PC-9 (cell line): ENCODE measurements at regions not wholly inside any gene's neighbourhood (a gene's known extent, or its start where the extent isn't known, plus 50 kb on each side); places are given as distances from the start of the nearest gene placed in this dataset.

ENCODE experiments used
- BruUV-seq: library from RNA; stranded (reverse); fragments of 400-500 nt; replicated peaks from 2 replicates; lab custom pipeline; 2021; lab: Mats Ljungman, UMichigan
- CTCF ChIA-PET: fragments of 300-600 bp; sonication (Branson Sonifier 250); formaldehyde crosslinking; loops from one replicate; lab custom pipeline; 2022; ENCODE audit warnings: antibody characterized with exemption; lab: Charles Lee
- POLR2A ChIA-PET: fragments of 300-600 bp; sonication (Branson Sonifier 250); formaldehyde crosslinking; loops from one replicate; lab custom pipeline; 2022; ENCODE audit warnings: antibody characterized with exemption; ENCODE audit not compliant: unreplicated experiment; lab: Charles Lee
- DNase-seq, 2 experiments: peaks; one replicate each; pipeline versions ENCODE4 v3.0.0 to v3.0.0-alpha.2; 2015 to 2022; ENCODE audit warnings: mixed read lengths in 1 of 2
- H2AFZ ChIP-seq: fragments of 200-600 bp; sonication (generic); 2 replicates; pipeline ENCODE4 v1.8.1; 2017; ENCODE audit warnings: antibody characterized with exemption
- H3F3A ChIP-seq: fragments of 200-600 bp; sonication (generic); 2 replicates; pipeline ENCODE4 v1.8.1; 2017; ENCODE audit warnings: antibody characterized with exemption, mild to moderate bottlenecking, low read depth; ENCODE audit not compliant: insufficient read depth
- H3K27ac ChIP-seq: fragments of 200-600 bp; sonication (generic); 2 replicates; pipeline ENCODE4 v1.6.1; 2016; ENCODE audit warnings: mixed run types
- H3K27me3 ChIP-seq: fragments of 200-600 bp; sonication (generic); 2 replicates; pipeline ENCODE4 v1.6.1; 2016; ENCODE audit warnings: low read depth, mixed run types; ENCODE audit not compliant: insufficient read depth
- H3K36me3 ChIP-seq: fragments of 200-600 bp; sonication (generic); 2 replicates; pipeline ENCODE4 v1.6.1; 2016; ENCODE audit warnings: low read depth, mixed run types
- H3K4me1 ChIP-seq: fragments of 200-600 bp; sonication (generic); replicated peaks from 2 replicates; pipeline ENCODE4 v1.6.1; 2016; ENCODE audit warnings: mixed run types; ENCODE audit not compliant: insufficient read depth
- H3K4me2 ChIP-seq: fragments of 200-600 bp; sonication (generic); 2 replicates; pipeline ENCODE4 v1.6.1; 2017; ENCODE audit warnings: mixed run types
- H3K4me3 ChIP-seq: fragments of 200-600 bp; sonication (generic); 2 replicates; pipeline ENCODE4 v1.6.1; 2016; ENCODE audit warnings: mixed run types
- H3K79me2 ChIP-seq: fragments of 200-600 bp; sonication (generic); 2 replicates; pipeline ENCODE4 v1.6.1; 2017; ENCODE audit warnings: low read depth, mixed run types
- H3K9me2 ChIP-seq: fragments of 200-600 bp; sonication (generic); 2 replicates; pipeline ENCODE4 v1.8.1; 2017; ENCODE audit warnings: mild to moderate bottlenecking; ENCODE audit not compliant: insufficient read depth
- H3K9me3 ChIP-seq: fragments of 200-600 bp; sonication (generic); 2 replicates; pipeline ENCODE4 v1.8.1; 2016; ENCODE audit warnings: low read depth; ENCODE audit not compliant: insufficient read depth
- H4K20me1 ChIP-seq: fragments of 200-600 bp; sonication (generic); 2 replicates; pipeline ENCODE4 v1.8.1; 2017; ENCODE audit not compliant: insufficient read depth
- EZH2 ChIP-seq: fragments of 200-600 bp; sonication (generic); IDR thresholded peaks from 2 replicates; pipeline ENCODE4 v1.8.0; 2017; ENCODE audit warnings: antibody characterized with exemption, low read depth
- intact Hi-C: fragments of 100-400 bp; cut with micrococcal nuclease; formaldehyde crosslinking; loops from one replicate; pipeline ENCODE4 v1.10.0; 2022; ENCODE audit not compliant: unreplicated experiment
- TF ChIP-seq, protein P1 (sequence below): fragments of 200-600 bp; sonication (generic); conservative IDR thresholded peaks from 2 replicates; pipeline ENCODE4 v1.6.1; 2017; ENCODE audit warnings: mixed run types, antibody characterized with exemption, mild to moderate bottlenecking, moderate library complexity

DNA sequence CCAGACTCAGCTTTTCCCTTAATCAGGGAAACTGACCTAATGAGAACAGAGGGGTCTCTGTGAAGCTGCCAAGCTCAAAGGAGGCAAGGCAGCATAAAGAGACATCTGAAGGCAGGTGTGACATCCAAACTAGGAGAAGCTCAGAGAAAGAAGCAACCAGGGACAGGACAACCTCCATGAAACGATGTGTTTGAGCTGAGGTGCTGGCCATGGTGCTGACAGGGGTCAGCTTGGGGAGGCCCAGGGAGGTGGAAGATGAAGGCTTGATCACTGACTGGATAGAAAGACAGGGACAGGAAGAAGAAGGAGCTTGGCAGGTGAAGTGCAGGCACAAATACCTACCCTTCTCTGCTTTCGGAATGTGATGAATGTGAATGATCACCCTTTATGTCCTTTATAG, 179.5 kb upstream of the NSMCE3 start:
- POLR2A ChIA-PET = no interaction called here
- Histone ChIP-seq H4K20me1 (no peaks in the 10 kb centered on the region), H3K79me2 (no peaks in the 10 kb centered on the region), H3K9me3 (no peaks in the 10 kb centered on the region), H3K4me1 (no peaks in the 10 kb centered on the region), H3K4me3 (no peak overlapping the region), H2AFZ (no peak overlapping the region), H3K9me2 (no peaks in the 10 kb centered on the region), H3K27ac (no peak overlapping the region), H3K36me3 (no peaks in the 10 kb centered on the region), H3F3A (no peaks in the 10 kb centered on the region), H3K27me3 (peaks cover 19% of the 10 kb centered on the region; the same call in 1 of the 2 replicates), H3K4me2 (no peak overlapping the region)
- CTCF ChIA-PET = no interaction called here
- no TSS peak for BruUV-seq
- intact Hi-C loops = no loop called here
- DNase-seq = no peak
- TF ChIP-seq, protein P1, sequence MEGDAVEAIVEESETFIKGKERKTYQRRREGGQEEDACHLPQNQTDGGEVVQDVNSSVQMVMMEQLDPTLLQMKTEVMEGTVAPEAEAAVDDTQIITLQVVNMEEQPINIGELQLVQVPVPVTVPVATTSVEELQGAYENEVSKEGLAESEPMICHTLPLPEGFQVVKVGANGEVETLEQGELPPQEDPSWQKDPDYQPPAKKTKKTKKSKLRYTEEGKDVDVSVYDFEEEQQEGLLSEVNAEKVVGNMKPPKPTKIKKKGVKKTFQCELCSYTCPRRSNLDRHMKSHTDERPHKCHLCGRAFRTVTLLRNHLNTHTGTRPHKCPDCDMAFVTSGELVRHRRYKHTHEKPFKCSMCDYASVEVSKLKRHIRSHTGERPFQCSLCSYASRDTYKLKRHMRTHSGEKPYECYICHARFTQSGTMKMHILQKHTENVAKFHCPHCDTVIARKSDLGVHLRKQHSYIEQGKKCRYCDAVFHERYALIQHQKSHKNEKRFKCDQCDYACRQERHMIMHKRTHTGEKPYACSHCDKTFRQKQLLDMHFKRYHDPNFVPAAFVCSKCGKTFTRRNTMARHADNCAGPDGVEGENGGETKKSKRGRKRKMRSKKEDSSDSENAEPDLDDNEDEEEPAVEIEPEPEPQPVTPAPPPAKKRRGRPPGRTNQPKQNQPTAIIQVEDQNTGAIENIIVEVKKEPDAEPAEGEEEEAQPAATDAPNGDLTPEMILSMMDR = no peak
- no peak for TF ChIP-seq EZH2

DNA sequence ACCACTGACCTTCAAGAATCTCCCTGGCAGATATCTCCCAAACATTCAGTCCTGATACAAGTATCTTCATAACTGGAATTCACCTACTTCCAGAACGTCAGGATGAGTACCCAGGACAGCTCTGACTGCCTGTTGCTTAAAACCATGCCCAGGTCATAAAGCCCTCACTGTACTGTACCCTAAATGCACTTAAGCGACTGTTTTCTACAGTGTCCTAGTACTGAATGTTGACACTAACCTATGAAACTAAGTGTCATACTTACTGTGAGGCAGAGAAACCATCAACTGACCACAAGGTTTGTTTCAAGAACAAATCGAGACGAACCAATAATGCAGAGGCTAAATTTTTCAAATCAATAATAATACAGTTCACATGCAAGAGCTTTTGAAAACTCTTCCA, 178.7 kb upstream of the NSMCE3 start:
- CTCF ChIA-PET = no interaction called here
- H3K27ac ChIP-seq = no peak overlapping the region
- H3K4me3 ChIP-seq = no peak overlapping the region
- no peaks in the 10 kb centered on the region for H3K9me3 ChIP-seq
- no peaks in the 10 kb centered on the region for H3K9me2 ChIP-seq
- TF ChIP-seq, protein P1 = no peak
- TF ChIP-seq EZH2 = no peak
- no peaks in the 10 kb centered on the region for H3K36me3 ChIP-seq
- H3K27me3 ChIP-seq = peaks cover 13% of the 10 kb centered on the region
- BruUV-seq = no TSS peak
- H3F3A ChIP-seq = no peaks in the 10 kb centered on the region
- H3K79me2 ChIP-seq = no peaks in the 10 kb centered on the region
- no peak for DNase-seq
- H3K4me1 ChIP-seq = no peaks in the 10 kb centered on the region
- no peak overlapping the region for H3K4me2 ChIP-seq
- POLR2A ChIA-PET = no interaction called here
- H4K20me1 ChIP-seq = no peaks in the 10 kb centered on the region
- intact Hi-C loops = no loop called here
- no peak overlapping the region for H2AFZ ChIP-seq

DNA sequence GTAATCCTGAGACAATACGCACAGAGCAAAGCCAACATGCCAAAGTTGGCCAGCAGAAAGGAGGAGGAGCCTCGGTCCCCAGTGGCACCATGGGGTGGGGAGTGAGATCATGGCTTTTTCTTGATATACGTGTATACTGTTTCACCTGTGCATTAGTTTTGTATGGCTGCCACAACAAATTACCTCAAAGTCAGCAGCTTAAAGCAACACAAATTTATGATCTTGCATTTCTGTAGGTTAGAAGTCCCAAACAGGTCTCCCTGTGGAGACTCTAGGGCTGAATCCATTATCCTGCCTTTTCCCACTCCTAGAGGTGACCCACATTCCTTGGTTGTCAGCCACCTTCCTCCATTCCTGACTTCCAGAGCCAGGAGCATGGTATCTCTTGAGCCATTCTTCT, 176.9 kb upstream of the NSMCE3 start:
- no peaks in the 10 kb centered on the region for H3K79me2 ChIP-seq
- no peaks in the 10 kb centered on the region for H3K9me2 ChIP-seq
- H3F3A ChIP-seq = no peaks in the 10 kb centered on the region
- intact Hi-C loops = no loop called here
- CTCF ChIA-PET = no interaction called here
- no peaks in the 10 kb centered on the region for H3K4me1 ChIP-seq
- no peak overlapping the region for H3K4me3 ChIP-seq
- H3K27ac ChIP-seq = no peak overlapping the region
- peaks cover 6% of the 10 kb centered on the region; the same call in 1 of the 2 replicates for H3K27me3 ChIP-seq
- no peak overlapping the region for H2AFZ ChIP-seq
- TF ChIP-seq, protein P1 = no peak
- TF ChIP-seq EZH2 = no peak
- H3K4me2 ChIP-seq = no peak overlapping the region
- no peaks in the 10 kb centered on the region for H3K36me3 ChIP-seq
- POLR2A ChIA-PET = no interaction called here
- H3K9me3 ChIP-seq = no peaks in the 10 kb centered on the region
- no peak for DNase-seq
- no peaks in the 10 kb centered on the region for H4K20me1 ChIP-seq
- BruUV-seq = no TSS peak
